PC-9 (cell line): ENCODE measurements at regions not wholly inside any gene's neighbourhood (a gene's known extent, or its start where the extent isn't known, plus 50 kb on each side); places are given as distances from the start of the nearest gene placed in this dataset.

ENCODE experiments used
- CTCF ChIP-seq: fragments of 200-600 bp; sonication (generic); conservative IDR thresholded peaks from 2 replicates; pipeline ENCODE4 v1.6.1; 2017; ENCODE audit warnings: mixed run types, antibody characterized with exemption, mild to moderate bottlenecking, moderate library complexity
- EZH2 ChIP-seq: fragments of 200-600 bp; sonication (generic); IDR thresholded peaks from 2 replicates; pipeline ENCODE4 v1.8.0; 2017; ENCODE audit warnings: antibody characterized with exemption, low read depth

- TF ChIP-seq EZH2 (no peak), CTCF (no peak)
Observed at GRCh38 chr16:48064971-48065370, 90.8 kb downstream of the ABCC12 start.
